GM12878 (cell line): ENCODE measurements at regions not wholly inside any gene's neighbourhood (a gene's known extent, or its start where the extent isn't known, plus 50 kb on each side); places are given as distances from the start of the nearest gene placed in this dataset.

Experiments
- BCLAF1 ChIP-seq: fragments of 450-650 bp; IDR thresholded peaks from 2 replicates; pipeline ENCODE4 v1.6.1; 2017; ENCODE audit warnings: antibody characterized with exemption, mild to moderate bottlenecking, moderate library complexity
- ELK1 ChIP-seq: IDR thresholded peaks from 2 replicates; pipeline ENCODE4 v1.6.1; 2012; ENCODE audit warnings: low read depth, low read length, improper control_type of control experiment
- NR2C2 ChIP-seq: IDR thresholded peaks from 2 replicates; pipeline ENCODE4 v1.6.1; 2011; ENCODE audit warnings: borderline replicate concordance, low read depth; ENCODE audit not compliant: control insufficient read depth, insufficient read length
- POLR2AphosphoS5 ChIP-seq: IDR thresholded peaks from 2 replicates; pipeline ENCODE4 v1.6.1; 2011; ENCODE audit warnings: mild to moderate bottlenecking, low read length, inconsistent platforms

DNA sequence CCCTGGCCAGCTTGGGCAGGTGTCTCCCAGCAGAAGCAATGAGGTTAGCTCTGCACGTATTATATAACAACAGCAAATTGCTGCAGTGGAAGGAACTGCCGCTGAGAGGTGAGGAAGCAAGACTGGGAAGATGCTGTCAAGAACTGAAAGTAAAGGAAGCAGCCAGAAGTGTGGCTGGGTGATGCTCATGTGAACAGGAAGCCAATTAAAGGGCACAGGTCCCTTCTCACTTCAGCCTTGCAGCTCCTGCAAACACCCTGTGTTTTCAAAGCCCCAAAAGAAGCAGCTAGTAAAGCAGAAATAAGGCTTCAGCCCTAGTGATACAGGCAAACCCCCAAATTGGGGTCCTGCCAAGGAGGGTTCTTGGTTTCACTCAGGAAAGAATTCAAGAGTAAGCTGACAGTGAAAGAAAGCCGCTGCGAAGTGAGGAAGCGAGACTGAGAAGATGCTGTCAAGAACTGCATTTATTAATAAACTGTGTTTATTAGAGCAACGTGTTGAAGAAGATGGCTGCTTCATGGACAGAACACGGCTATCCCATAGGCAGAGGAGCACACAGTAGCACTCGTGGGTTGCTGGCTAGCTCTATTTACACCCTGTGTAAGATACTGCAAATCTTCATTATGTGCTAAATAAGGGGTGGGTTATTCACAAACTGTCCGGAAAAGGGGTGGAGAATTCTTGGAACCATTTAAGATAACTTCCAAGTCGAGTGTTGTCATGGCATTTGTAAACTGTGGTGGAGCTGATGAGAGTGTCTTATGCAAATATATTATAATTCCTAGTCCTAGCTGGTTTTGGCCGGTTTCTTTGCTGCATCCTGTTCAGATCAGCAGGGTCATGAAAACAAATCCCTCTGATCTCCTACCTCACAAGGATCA is 152.2 kb downstream of the LINC00237 start:
- TF ChIP-seq BCLAF1, result no peak
- no peak for TF ChIP-seq NR2C2
- no peak for TF ChIP-seq ELK1
- TF ChIP-seq POLR2AphosphoS5, result no peak
